Liver (tissue), 8 donors: ENCODE measurements at regions not wholly inside any gene's neighbourhood (a gene's known extent, or its start where the extent isn't known, plus 50 kb on each side); places are given as distances from the start of the nearest gene placed in this dataset.

Experiments used
- DNase-seq: peaks from one replicate; pipeline ENCODE4 v3.0.0-alpha.2; 2017; ENCODE audit warnings: low spot score
- H3K27ac ChIP-seq, 2 donors: one replicate each; pipeline ENCODE4 v1.7.0; 2013; ENCODE audit warnings: inconsistent platforms in 2 of 2, low read length in 2 of 2, control low read depth in 1 of 2, low read depth in 1 of 2, mild to moderate bottlenecking in 1 of 2
- H3K27me3 ChIP-seq, 4 donors: one replicate each; pipeline versions ENCODE4 v1.6.1 to v1.7.0; 2013; ENCODE audit warnings: low read length in 3 of 4, inconsistent platforms in 1 of 4, mild to moderate bottlenecking in 1 of 4, moderate library complexity in 1 of 4; ENCODE audit not compliant: control insufficient read depth in 4 of 4, insufficient read depth in 4 of 4
- H3K36me3 ChIP-seq, 4 donors: one replicate each; pipeline versions ENCODE4 v1.6.1 to v1.7.0; 2013; ENCODE audit warnings: low read length in 3 of 4, mild to moderate bottlenecking in 3 of 4, low read depth in 1 of 4, moderate library complexity in 1 of 4; ENCODE audit not compliant: control insufficient read depth in 4 of 4, insufficient read depth in 3 of 4
- H3K4me1 ChIP-seq, 4 donors: one replicate each; pipeline versions ENCODE4 v1.6.1 to v1.7.0; 2013; ENCODE audit warnings: low read length in 3 of 4, mild to moderate bottlenecking in 3 of 4, moderate library complexity in 1 of 4; ENCODE audit not compliant: control insufficient read depth in 4 of 4, insufficient read depth in 4 of 4
- H3K4me3 ChIP-seq, 3 donors: one replicate each; pipeline versions ENCODE4 v1.6.1 to v1.7.0; 2013; ENCODE audit warnings: low read length in 3 of 3, control low read depth in 1 of 3, low read depth in 1 of 3, mild to moderate bottlenecking in 1 of 3
- H3K9ac ChIP-seq, 2 donors: one replicate each; pipeline ENCODE4 v1.7.0; 2013; ENCODE audit warnings: low read length in 2 of 2, mild to moderate bottlenecking in 2 of 2, moderate library complexity in 2 of 2, control low read depth in 1 of 2, low read depth in 1 of 2
- H3K9me3 ChIP-seq, 4 donors: one replicate each; pipeline versions ENCODE4 v1.6.1 to v1.7.0; 2013; ENCODE audit warnings: low read length in 3 of 4; ENCODE audit not compliant: control insufficient read depth in 4 of 4
- CTCF ChIP-seq: fragments of 150-350 bp; IDR thresholded peaks from 2 replicates; pipeline ENCODE4 v1.5.1; 2017; ENCODE audit warnings: improper control_type of control experiment, low read depth, low read length; ENCODE audit not compliant: missing input control
- EGR1 ChIP-seq, 2 donors: IDR thresholded peaks; 2 replicates each; pipeline ENCODE4 v1.6.1; 2016 to 2018; ENCODE audit warnings: antibody characterized with exemption in 2 of 2, low read depth in 2 of 2
- HNF4A ChIP-seq, 2 donors: conservative IDR thresholded peaks; 2 replicates each; pipeline ENCODE4 v1.6.1; 2016; ENCODE audit warnings: antibody characterized with exemption in 2 of 2, mild to moderate bottlenecking in 2 of 2
- JUND ChIP-seq, 2 donors: IDR thresholded peaks; 2 replicates each; pipeline ENCODE4 v1.6.1; 2016; ENCODE audit warnings: antibody characterized with exemption in 2 of 2
- MAX ChIP-seq: IDR thresholded peaks from 2 replicates; pipeline ENCODE4 v1.6.1; 2016; ENCODE audit warnings: antibody characterized with exemption
- RAD21 ChIP-seq, 2 donors: IDR thresholded peaks; 2 replicates each; pipeline ENCODE4 v1.6.1; 2016; ENCODE audit warnings: antibody characterized with exemption in 2 of 2, mild to moderate bottlenecking in 2 of 2
- REST ChIP-seq: IDR thresholded peaks from 2 replicates; pipeline ENCODE4 v1.6.1; 2016; ENCODE audit warnings: antibody characterized with exemption, mild to moderate bottlenecking
- ZBTB33 ChIP-seq: IDR thresholded peaks from 2 replicates; pipeline ENCODE4 v1.6.1; 2016; ENCODE audit warnings: antibody characterized with exemption
- WGBS: extraction: QIAGEN DNeasy Blood & Tissue Kit; methylation state at CpG from one replicate; pipeline ENCODE4 v1.1.7; 2013; 5-methylcytosine and 5-hydroxymethylcytosine counted together
- donor health status: healthy.
- donor health status: healthy.
- donor health status: healthy.
- donor health status: healthy.
- donor health status: healthy.

- TF ChIP-seq ZBTB33 (no peak), HNF4A (conservative IDR thresholded peaks at IDR 0.05) (no peak), MAX (no peak)
Observed at GRCh38 chr3:5423523-5423922, 236.0 kb downstream of the EDEM1 start (continued).

- no peaks in the 10 kb centered on the region for H3K4me1 ChIP-seq
- H3K36me3 ChIP-seq, result no peaks in the 10 kb centered on the region
- WGBS, result 92% methylated on average over 6 of the region's 6 CpGs
- peaks cover 0 to 3% (median 0%) of the 10 kb centered on the region in 4 donors for H3K27me3 ChIP-seq
- no peak overlapping the region for H3K4me3 ChIP-seq
- DNase-seq, result no peak
- H3K9ac ChIP-seq, result no peak overlapping the region
- no peak overlapping the region for H3K27ac ChIP-seq
- no peak for TF ChIP-seq MAX
- TF ChIP-seq HNF4A (conservative IDR thresholded peaks at IDR 0.05), result no peak
- TF ChIP-seq REST, result no peak
- TF ChIP-seq JUND (IDR thresholded peaks at IDR 0.05), result no peak
- TF ChIP-seq EGR1 (IDR thresholded peaks at IDR 0.05; ENCODE audit: low read depth in 2 of 2), result no peak
- H3K9me3 ChIP-seq, result no peaks in the 10 kb centered on the region
Observed at GRCh38 chr3:5425371-5425770, 237.9 kb downstream of the EDEM1 start.

GRCh38 chr3:5426094-5426883, 238.8 kb downstream of the EDEM1 start:
- no peak overlapping the region for H3K9ac ChIP-seq
- DNase-seq, result peak; percentile 85
- TF ChIP-seq EGR1 (IDR thresholded peaks at IDR 0.05; ENCODE audit: low read depth in 2 of 2), result no peak
- TF ChIP-seq RAD21 (IDR thresholded peaks at IDR 0.05), result peak; percentile 82 to 89
- TF ChIP-seq CTCF, result peak; percentile 76
- H3K4me1 ChIP-seq, result no peaks in the 10 kb centered on the region
- no peak overlapping the region for H3K4me3 ChIP-seq
- H3K9me3 ChIP-seq, result no peaks in the 10 kb centered on the region
- peaks cover 0 to 3% (median 0%) of the 10 kb centered on the region in 4 donors for H3K27me3 ChIP-seq
- no peak overlapping the region for H3K27ac ChIP-seq
- H3K36me3 ChIP-seq, result no peaks in the 10 kb centered on the region
- 46% methylated on average over 25 of the region's 25 CpGs for WGBS
